ENCODE measurements at regions not wholly inside any gene's neighbourhood (a gene's known extent, or its start where the extent isn't known, plus 50 kb on each side); places are given as distances from the start of the nearest gene placed in this dataset.
"Not testable (repeated sequence)": the region's sequence is repeated elsewhere in the genome, so short reads cannot be mapped to it uniquely, and the experiment has no call there.

- no peak overlapping the region for H3K14ac ChIP-seq (ENCODE audit: low read length)
- H3K79me1 ChIP-seq (ENCODE audit: low read depth, low read length), result no peaks in the 10 kb centered on the region
- H3K4me2 ChIP-seq (ENCODE audit: insufficient read depth, low read length, poor library complexity, severe bottlenecking), result no peak overlapping the region
- H3K36me3 ChIP-seq (replicated peaks in 1 of 2; ENCODE audit: control insufficient read depth in 2 of 2, insufficient read depth in 2 of 2, low read length in 2 of 2), result no peaks in the 10 kb centered on the region
- no peak overlapping the region for H2BK15ac ChIP-seq (ENCODE audit: low read length)
- no peak overlapping the region for H3K4me3 ChIP-seq (ENCODE audit: low read length in 2 of 2)
- H2BK12ac ChIP-seq (ENCODE audit: low read length), result no peak overlapping the region
- no peak overlapping the region for H3K23ac ChIP-seq (ENCODE audit: low read depth, low read length, poor library complexity)
- no peak overlapping the region for H3K9ac ChIP-seq (ENCODE audit: low read depth, low read length, poor library complexity)
- H3K18ac ChIP-seq (ENCODE audit: low read length), result no peak overlapping the region
- H4K8ac ChIP-seq (ENCODE audit: low read depth, low read length), result no peak overlapping the region
- H3K4me1 ChIP-seq (ENCODE audit: control insufficient read depth in 2 of 2, insufficient read depth in 1 of 2, low read depth in 1 of 2, low read length in 2 of 2), result no peaks in the 10 kb centered on the region
- no peaks in the 10 kb centered on the region for H3K27me3 ChIP-seq (ENCODE audit: control insufficient read depth in 3 of 3, insufficient read depth in 3 of 3, low read depth in 1 of 3, low read length in 3 of 3)
- H2AFZ ChIP-seq (ENCODE audit: low read length), result peak overlapping the region; percentile 13
- H2BK120ac ChIP-seq (ENCODE audit: low read depth, low read length), result no peak overlapping the region
- H3K4ac ChIP-seq (ENCODE audit: low read length), result no peak overlapping the region
- H4K91ac ChIP-seq (ENCODE audit: low read depth, low read length, poor library complexity), result no peak overlapping the region
- H3K27ac ChIP-seq (replicated peaks; ENCODE audit: low read length), result no peak overlapping the region
- H3K9me3 ChIP-seq (replicated peaks in 1 of 2; ENCODE audit: control insufficient read depth in 2 of 2, insufficient read depth in 1 of 2, low read depth in 1 of 2, low read length in 2 of 2), result peaks cover 2 to 34% of the 10 kb centered on the region in 2 donors
- no peak overlapping the region for H2AK5ac ChIP-seq (ENCODE audit: low read depth, low read length)
- WGBS, 2 donors (ENCODE audit: extremely low coverage in 2 of 2, insufficient read length in 2 of 2, insufficient replicate concordance in 1 of 2), result no CpG with 5 or more reads among the region's 1 CpG
- no peak overlapping the region for H2BK5ac ChIP-seq (ENCODE audit: low read length)
- DNase-seq (ENCODE audit: low spot score), result no peak
Measured at GRCh38 chr7:94190599-94191061, 186.5 kb upstream of the BET1 start.

GRCh38 chr7:94194426-94194825 lies 190.3 kb upstream of the BET1 start:
- not testable (repeated sequence) for H4K91ac ChIP-seq (ENCODE audit: low read depth, low read length, poor library complexity); H3K27ac ChIP-seq (replicated peaks; ENCODE audit: low read length); H2BK12ac ChIP-seq (ENCODE audit: low read length); H3K4ac ChIP-seq (ENCODE audit: low read length); H3K79me1 ChIP-seq (ENCODE audit: low read depth, low read length); H3K4me3 ChIP-seq (ENCODE audit: low read length in 2 of 2); H3K9me3 ChIP-seq (replicated peaks in 1 of 2; ENCODE audit: control insufficient read depth in 2 of 2, insufficient read depth in 1 of 2, low read depth in 1 of 2, low read length in 2 of 2); H3K18ac ChIP-seq (ENCODE audit: low read length); H2BK120ac ChIP-seq (ENCODE audit: low read depth, low read length); H3K27me3 ChIP-seq (ENCODE audit: control insufficient read depth in 3 of 3, insufficient read depth in 3 of 3, low read depth in 1 of 3, low read length in 3 of 3); H2BK15ac ChIP-seq (ENCODE audit: low read length); H3K4me2 ChIP-seq (ENCODE audit: insufficient read depth, low read length, poor library complexity, severe bottlenecking); H3K9ac ChIP-seq (ENCODE audit: low read depth, low read length, poor library complexity); H3K23ac ChIP-seq (ENCODE audit: low read depth, low read length, poor library complexity); H2AFZ ChIP-seq (ENCODE audit: low read length); H3K4me1 ChIP-seq (ENCODE audit: control insufficient read depth in 2 of 2, insufficient read depth in 1 of 2, low read depth in 1 of 2, low read length in 2 of 2); H2AK5ac ChIP-seq (ENCODE audit: low read depth, low read length); H3K36me3 ChIP-seq (replicated peaks in 1 of 2; ENCODE audit: control insufficient read depth in 2 of 2, insufficient read depth in 2 of 2, low read length in 2 of 2); H4K8ac ChIP-seq (ENCODE audit: low read depth, low read length); DNase-seq (ENCODE audit: low spot score); H3K14ac ChIP-seq (ENCODE audit: low read length); H2BK5ac ChIP-seq (ENCODE audit: low read length)
- WGBS, 2 donors (ENCODE audit: extremely low coverage in 2 of 2, insufficient read length in 2 of 2, insufficient replicate concordance in 1 of 2), result no CpG with 5 or more reads among the region's 3 CpGs

- Histone ChIP-seq H3K27me3 (ENCODE audit: control insufficient read depth in 3 of 3, insufficient read depth in 3 of 3, low read depth in 1 of 3, low read length in 3 of 3) (no peaks in the 10 kb centered on the region), H3K4me1 (ENCODE audit: control insufficient read depth in 2 of 2, insufficient read depth in 1 of 2, low read depth in 1 of 2, low read length in 2 of 2) (no peaks in the 10 kb centered on the region), H4K8ac (ENCODE audit: low read depth, low read length) (no peak overlapping the region), H3K4me2 (ENCODE audit: insufficient read depth, low read length, poor library complexity, severe bottlenecking) (no peak overlapping the region), H3K18ac (ENCODE audit: low read length) (no peak overlapping the region), H3K9ac (ENCODE audit: low read depth, low read length, poor library complexity) (no peak overlapping the region), H3K9me3 (replicated peaks in 1 of 2; ENCODE audit: control insufficient read depth in 2 of 2, insufficient read depth in 1 of 2, low read depth in 1 of 2, low read length in 2 of 2) (peaks cover 0 to 7% of the 10 kb centered on the region in 2 donors), H3K27ac (replicated peaks; ENCODE audit: low read length) (no peak overlapping the region), H3K36me3 (replicated peaks in 1 of 2; ENCODE audit: control insufficient read depth in 2 of 2, insufficient read depth in 2 of 2, low read length in 2 of 2) (no peaks in the 10 kb centered on the region), H2BK120ac (ENCODE audit: low read depth, low read length) (no peak overlapping the region), H2BK12ac (ENCODE audit: low read length) (no peak overlapping the region), H2AK5ac (ENCODE audit: low read depth, low read length) (no peak overlapping the region), H2BK5ac (ENCODE audit: low read length) (no peak overlapping the region), H3K23ac (ENCODE audit: low read depth, low read length, poor library complexity) (no peak overlapping the region), H2AFZ (ENCODE audit: low read length) (no peak overlapping the region), H4K91ac (ENCODE audit: low read depth, low read length, poor library complexity) (no peak overlapping the region), H3K79me1 (ENCODE audit: low read depth, low read length) (no peaks in the 10 kb centered on the region), H3K4me3 (ENCODE audit: low read length in 2 of 2) (no peak overlapping the region), H2BK15ac (ENCODE audit: low read length) (no peak overlapping the region), H3K4ac (ENCODE audit: low read length) (no peak overlapping the region), H3K14ac (ENCODE audit: low read length) (no peak overlapping the region)
- no peak for DNase-seq (ENCODE audit: low spot score)
- no CpG with 5 or more reads among the region's 2 CpGs for WGBS, 2 donors (ENCODE audit: extremely low coverage in 2 of 2, insufficient read length in 2 of 2, insufficient replicate concordance in 1 of 2)
Measured at GRCh38 chr7:94195201-94195600, 191.0 kb upstream of the BET1 start.

GRCh38 chr7:94195813-94196212 lies 191.7 kb upstream of the BET1 start:
- Histone ChIP-seq H3K9ac (ENCODE audit: low read depth, low read length, poor library complexity) (no peak overlapping the region), H3K27ac (replicated peaks; ENCODE audit: low read length) (no peak overlapping the region), H3K4me2 (ENCODE audit: insufficient read depth, low read length, poor library complexity, severe bottlenecking) (no peak overlapping the region), H3K23ac (ENCODE audit: low read depth, low read length, poor library complexity) (no peak overlapping the region), H3K4me3 (ENCODE audit: low read length in 2 of 2) (no peak overlapping the region), H3K36me3 (replicated peaks in 1 of 2; ENCODE audit: control insufficient read depth in 2 of 2, insufficient read depth in 2 of 2, low read length in 2 of 2) (no peaks in the 10 kb centered on the region), H2BK120ac (ENCODE audit: low read depth, low read length) (no peak overlapping the region), H4K91ac (ENCODE audit: low read depth, low read length, poor library complexity) (no peak overlapping the region), H3K9me3 (replicated peaks in 1 of 2; ENCODE audit: control insufficient read depth in 2 of 2, insufficient read depth in 1 of 2, low read depth in 1 of 2, low read length in 2 of 2) (peaks cover 0 to 5% of the 10 kb centered on the region in 2 donors), H2BK5ac (ENCODE audit: low read length) (no peak overlapping the region), H2BK12ac (ENCODE audit: low read length) (no peak overlapping the region), H2BK15ac (ENCODE audit: low read length) (no peak overlapping the region), H3K18ac (ENCODE audit: low read length) (no peak overlapping the region), H3K4me1 (ENCODE audit: control insufficient read depth in 2 of 2, insufficient read depth in 1 of 2, low read depth in 1 of 2, low read length in 2 of 2) (no peaks in the 10 kb centered on the region), H3K79me1 (ENCODE audit: low read depth, low read length) (no peaks in the 10 kb centered on the region), H2AK5ac (ENCODE audit: low read depth, low read length) (no peak overlapping the region), H2AFZ (ENCODE audit: low read length) (no peak overlapping the region), H4K8ac (ENCODE audit: low read depth, low read length) (no peak overlapping the region), H3K4ac (ENCODE audit: low read length) (no peak overlapping the region), H3K27me3 (ENCODE audit: control insufficient read depth in 3 of 3, insufficient read depth in 3 of 3, low read depth in 1 of 3, low read length in 3 of 3) (no peaks in the 10 kb centered on the region), H3K14ac (ENCODE audit: low read length) (no peak overlapping the region)
- no peak for DNase-seq (ENCODE audit: low spot score)
- WGBS, 2 donors (ENCODE audit: extremely low coverage in 2 of 2, insufficient read length in 2 of 2, insufficient replicate concordance in 1 of 2), result no CpG with 5 or more reads among the region's 1 CpG

Data from neuronal stem cell (in vitro differentiated cells).